Testis (tissue), 2 donors: ENCODE measurements at regions not wholly inside any gene's neighbourhood (a gene's known extent, or its start where the extent isn't known, plus 50 kb on each side); places are given as distances from the start of the nearest gene placed in this dataset.

Experiments used
- POLR2A ChIP-seq: fragments of 450-650 bp; IDR thresholded peaks from one replicate; pipeline ENCODE4 v1.6.1; 2017; ENCODE audit warnings: antibody characterized with exemption, mild to moderate bottlenecking, moderate library complexity
- TF ChIP-seq, protein P1 (sequence below), 3 experiments: fragments of 450-650 bp in 2 of 3; fragments of 200-600 bp in 1 of 3; sonication (generic) in 1 of 3; IDR thresholded peaks; one replicate each; pipeline ENCODE4 v1.5.1; 2016 to 2019; ENCODE audit warnings: antibody characterized with exemption in 3 of 3, mild to moderate bottlenecking in 2 of 3, moderate library complexity in 1 of 3

GRCh38 chr9:17856995-17857394 lies 278.1 kb downstream of the SH3GL2 start:
- TF ChIP-seq, protein P1, sequence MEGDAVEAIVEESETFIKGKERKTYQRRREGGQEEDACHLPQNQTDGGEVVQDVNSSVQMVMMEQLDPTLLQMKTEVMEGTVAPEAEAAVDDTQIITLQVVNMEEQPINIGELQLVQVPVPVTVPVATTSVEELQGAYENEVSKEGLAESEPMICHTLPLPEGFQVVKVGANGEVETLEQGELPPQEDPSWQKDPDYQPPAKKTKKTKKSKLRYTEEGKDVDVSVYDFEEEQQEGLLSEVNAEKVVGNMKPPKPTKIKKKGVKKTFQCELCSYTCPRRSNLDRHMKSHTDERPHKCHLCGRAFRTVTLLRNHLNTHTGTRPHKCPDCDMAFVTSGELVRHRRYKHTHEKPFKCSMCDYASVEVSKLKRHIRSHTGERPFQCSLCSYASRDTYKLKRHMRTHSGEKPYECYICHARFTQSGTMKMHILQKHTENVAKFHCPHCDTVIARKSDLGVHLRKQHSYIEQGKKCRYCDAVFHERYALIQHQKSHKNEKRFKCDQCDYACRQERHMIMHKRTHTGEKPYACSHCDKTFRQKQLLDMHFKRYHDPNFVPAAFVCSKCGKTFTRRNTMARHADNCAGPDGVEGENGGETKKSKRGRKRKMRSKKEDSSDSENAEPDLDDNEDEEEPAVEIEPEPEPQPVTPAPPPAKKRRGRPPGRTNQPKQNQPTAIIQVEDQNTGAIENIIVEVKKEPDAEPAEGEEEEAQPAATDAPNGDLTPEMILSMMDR (IDR thresholded peaks at IDR 0.05) = no peak
- TF ChIP-seq POLR2A = no peak
